ENCODE measurements at regions not wholly inside any gene's neighbourhood (a gene's known extent, or its start where the extent isn't known, plus 50 kb on each side); places are given as distances from the start of the nearest gene placed in this dataset.

GRCh38 chr4:151968643-151969042 is 207.8 kb upstream of the GATB start:
- Mint-ChIP-seq H3K4me3 (no peak overlapping the region), H3K27ac (no peak overlapping the region), H3K9me3 (peaks cover 3% of the 10 kb centered on the region), H3K4me1 (no peaks in the 10 kb centered on the region), H3K36me3 (ENCODE audit: low read depth) (no peaks in the 10 kb centered on the region), H3K27me3 (ENCODE audit: low read depth, poor library complexity) (peaks cover 3% of the 10 kb centered on the region)
- no peak for TF ChIP-seq CTCF (IDR thresholded peaks at IDR 0.05)
- DNase-seq = no peak

GRCh38 chr4:151967074-151967473 is 206.3 kb upstream of the GATB start:
- Mint-ChIP-seq H3K9me3 (peaks cover 3% of the 10 kb centered on the region), H3K36me3 (ENCODE audit: low read depth) (no peaks in the 10 kb centered on the region), H3K4me3 (no peak overlapping the region), H3K27me3 (ENCODE audit: low read depth, poor library complexity) (peaks cover 3% of the 10 kb centered on the region), H3K27ac (no peak overlapping the region), H3K4me1 (no peaks in the 10 kb centered on the region)
- TF ChIP-seq CTCF (IDR thresholded peaks at IDR 0.05) = no peak
- DNase-seq = no peak

GRCh38 chr4:151962138-151962823 is 201.5 kb upstream of the GATB start:
- Mint-ChIP-seq H3K27ac (no peak overlapping the region), H3K9me3 (no peaks in the 10 kb centered on the region), H3K27me3 (ENCODE audit: low read depth, poor library complexity) (peaks cover 3% of the 10 kb centered on the region), H3K4me3 (no peak overlapping the region), H3K4me1 (peaks cover 8% of the 10 kb centered on the region), H3K36me3 (ENCODE audit: low read depth) (no peaks in the 10 kb centered on the region)
- no peak for TF ChIP-seq CTCF (IDR thresholded peaks at IDR 0.05)
- no peak for DNase-seq

GRCh38 chr4:151961456-151961855 is 200.6 kb upstream of the GATB start:
- no peak for TF ChIP-seq CTCF (IDR thresholded peaks at IDR 0.05)
- H3K27ac Mint-ChIP-seq = no peak overlapping the region
- no peak for DNase-seq
- H3K9me3 Mint-ChIP-seq = no peaks in the 10 kb centered on the region
- peaks cover 16% of the 10 kb centered on the region for H3K4me1 Mint-ChIP-seq
- peaks cover 3% of the 10 kb centered on the region for H3K27me3 Mint-ChIP-seq (ENCODE audit: low read depth, poor library complexity)
- no peak overlapping the region for H3K4me3 Mint-ChIP-seq
- no peaks in the 10 kb centered on the region for H3K36me3 Mint-ChIP-seq (ENCODE audit: low read depth)

- Mint-ChIP-seq H3K27ac (no peak overlapping the region), H3K27me3 (ENCODE audit: low read depth, poor library complexity) (peaks cover 3% of the 10 kb centered on the region), H3K9me3 (no peaks in the 10 kb centered on the region), H3K4me1 (peaks cover 19% of the 10 kb centered on the region), H3K4me3 (no peak overlapping the region), H3K36me3 (ENCODE audit: low read depth) (no peaks in the 10 kb centered on the region)
- no peak for DNase-seq
- no peak for TF ChIP-seq CTCF (IDR thresholded peaks at IDR 0.05)
Observed at GRCh38 chr4:151960449-151961230, 199.8 kb upstream of the GATB start.

Measured in nephron progenitor cell (in vitro differentiated cells).